ENCODE measurements at regions not wholly inside any gene's neighbourhood (a gene's known extent, or its start where the extent isn't known, plus 50 kb on each side); places are given as distances from the start of the nearest gene placed in this dataset.

DNA sequence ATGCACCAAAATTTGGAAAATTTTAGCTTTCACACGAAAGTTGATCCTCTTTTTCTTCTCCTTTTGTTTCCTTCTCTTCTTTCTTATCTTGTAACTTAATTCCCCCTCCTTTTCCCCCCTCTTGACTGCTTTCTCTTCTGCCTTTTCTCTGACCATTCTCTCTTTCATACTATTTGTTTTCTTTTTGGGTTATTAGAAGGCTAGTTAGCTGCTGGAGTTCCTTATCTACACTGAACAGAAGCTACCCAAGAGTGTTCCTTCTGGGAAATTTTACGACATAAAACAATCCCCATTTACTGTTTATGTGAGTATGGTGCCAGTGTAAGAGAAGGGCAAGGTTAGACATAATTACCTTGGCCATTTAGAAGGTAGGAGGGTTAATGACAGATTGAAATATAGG is 218.4 kb upstream of the DTNA start:
- Histone ChIP-seq H3K4me2 (ENCODE audit: control insufficient read depth, insufficient read depth) (no peak overlapping the region), H3K36me3 (ENCODE audit: control insufficient read depth in 2 of 2, insufficient read depth in 2 of 2, low read length in 1 of 2) (no peaks in the 10 kb centered on the region), H3K9ac (ENCODE audit: control insufficient read depth, insufficient read depth, low read length) (no peak overlapping the region), H4K20me1 (ENCODE audit: control insufficient read depth, insufficient read depth) (no peaks in the 10 kb centered on the region), H3K9me3 (replicated peaks; ENCODE audit: control insufficient read depth, insufficient read depth, low read length) (no peaks in the 10 kb centered on the region), H2AFZ (ENCODE audit: control insufficient read depth, low read depth, low read length) (no peak overlapping the region), H3K27ac (ENCODE audit: control insufficient read depth, insufficient read depth) (no peak overlapping the region), H3K4me1 (ENCODE audit: control insufficient read depth, insufficient read depth, low read length) (no peaks in the 10 kb centered on the region), H3K79me2 (ENCODE audit: control insufficient read depth, insufficient read depth, low read length) (no peaks in the 10 kb centered on the region), H3K4me3 (no peak overlapping the region), H3K27me3 (replicated peaks in 1 of 2; ENCODE audit: control insufficient read depth in 2 of 2, insufficient read depth in 2 of 2, low read length in 1 of 2) (no peaks in the 10 kb centered on the region)
- in situ Hi-C loops (cut with MboI), result no loop called here
- ChIA-PET RAD21 (ENCODE audit: unreplicated experiment) (interaction anchor here (0.5 kb wide), 1 partner anchor 410 kb away, joined by 3 read pairs; no protein-coding TSS in a partner anchor), CTCF (no interaction called here), POLR2A (no interaction called here), SMC1A (ENCODE audit: uncharacterized antibody, unreplicated experiment) (no interaction called here)
- no peak for FAIRE-seq
- 2% methylated on average over 2 of the region's 2 CpGs for WGBS (ENCODE audit: insufficient coverage, insufficient replicate concordance, low lambda C conversion rate, missing lambda C conversion rate)
- TF ChIP-seq TCF12 (IDR thresholded peaks at IDR 0.05; ENCODE audit: low read depth, low read length) (no peak), MXI1 (IDR thresholded peaks at IDR 0.05; ENCODE audit: low read depth, low read length) (no peak), SREBF1 (IDR thresholded peaks at IDR 0.05; ENCODE audit: low read length) (no peak), MEF2B (IDR thresholded peaks at IDR 0.05; ENCODE audit: partially characterized antibody, poor library complexity, severe bottlenecking) (no peak), ESRRA (IDR thresholded peaks at IDR 0.05; ENCODE audit: low read length) (no peak), STAT1 (conservative IDR thresholded peaks at IDR 0.05) (no peak)
- BruUV-seq (replicated peaks), result no TSS peak
- no peak for ATAC-seq
- no peak for DNase-seq (ENCODE audit: low read depth, low spot score)
- intact Hi-C loops (cut with micrococcal nuclease; ENCODE audit: unreplicated experiment), result loop anchor here (10.0 kb wide), 1 partner anchor 367 kb away; no protein-coding TSS in a partner anchor

DNA sequence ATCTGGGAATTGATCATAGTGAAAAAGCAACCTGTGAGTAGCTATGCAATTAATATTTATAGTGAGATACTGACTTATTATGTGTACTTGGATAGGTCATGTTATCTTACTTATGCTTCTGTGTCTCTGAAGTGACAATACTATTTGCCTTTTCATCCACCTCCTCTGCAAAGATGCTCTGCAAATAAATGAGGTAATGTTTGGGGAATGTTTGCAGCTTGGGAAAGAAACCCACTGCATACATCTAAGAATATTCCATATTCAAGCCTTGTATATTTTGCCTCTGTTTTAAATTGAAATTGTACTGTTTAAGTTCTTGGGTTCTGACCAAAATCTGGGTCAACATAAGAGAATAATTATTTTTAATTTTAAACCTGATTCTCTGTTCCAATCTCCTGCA is 217.4 kb upstream of the DTNA start:
- ChIA-PET RAD21 (ENCODE audit: unreplicated experiment) (interaction anchor here (0.8 to 1.2 kb wide), 3 partner anchors 17 to 375 kb away, joined by 3 read pairs; no protein-coding TSS in a partner anchor), CTCF (interaction anchor here (1.2 kb wide), 1 partner anchor 169 kb away, joined by 4 read pairs; no protein-coding TSS in a partner anchor), POLR2A (interaction anchor here (0.6 to 1.0 kb wide), 2 partner anchors 9 to 17 kb away, joined by 3 read pairs; no protein-coding TSS in a partner anchor), SMC1A (ENCODE audit: uncharacterized antibody, unreplicated experiment) (interaction anchor here (0.6 to 1.2 kb wide), 3 partner anchors 97 to 370 kb away, joined by 4 to 7 read pairs (median 5); no protein-coding TSS in a partner anchor)
- TF ChIP-seq NBN (IDR thresholded peaks at IDR 0.05) (no peak), IRF4 (IDR thresholded peaks at IDR 0.05; ENCODE audit: low read depth, low read length) (no peak)
- Histone ChIP-seq H3K79me2 (ENCODE audit: control insufficient read depth, insufficient read depth, low read length) (no peaks in the 10 kb centered on the region), H3K9me3 (replicated peaks; ENCODE audit: control insufficient read depth, insufficient read depth, low read length) (no peaks in the 10 kb centered on the region), H3K4me3 (no peak overlapping the region), H3K4me2 (ENCODE audit: control insufficient read depth, insufficient read depth) (no peak overlapping the region), H4K20me1 (ENCODE audit: control insufficient read depth, insufficient read depth) (no peaks in the 10 kb centered on the region), H2AFZ (ENCODE audit: control insufficient read depth, low read depth, low read length) (no peak overlapping the region), H3K4me1 (ENCODE audit: control insufficient read depth, insufficient read depth, low read length) (no peaks in the 10 kb centered on the region), H3K27ac (ENCODE audit: control insufficient read depth, insufficient read depth) (no peak overlapping the region), H3K27me3 (replicated peaks in 1 of 2; ENCODE audit: control insufficient read depth in 2 of 2, insufficient read depth in 2 of 2, low read length in 1 of 2) (no peaks in the 10 kb centered on the region), H3K36me3 (ENCODE audit: control insufficient read depth in 2 of 2, insufficient read depth in 2 of 2, low read length in 1 of 2) (no peaks in the 10 kb centered on the region), H3K9ac (ENCODE audit: control insufficient read depth, insufficient read depth, low read length) (no peak overlapping the region)
- intact Hi-C loops (cut with micrococcal nuclease; ENCODE audit: unreplicated experiment), result loop anchor here (10.0 kb wide), 1 partner anchor 368 kb away; no protein-coding TSS in a partner anchor
- no peak for FAIRE-seq
- in situ Hi-C loops (cut with MboI), result no loop called here
- no peak for ATAC-seq
- no peak for DNase-seq (ENCODE audit: low read depth, low spot score)
- no TSS peak for BruUV-seq (replicated peaks)

Data from GM12878 (cell line).